ENCODE measurements at regions not wholly inside any gene's neighbourhood (a gene's known extent, or its start where the extent isn't known, plus 50 kb on each side); places are given as distances from the start of the nearest gene placed in this dataset.

DNA sequence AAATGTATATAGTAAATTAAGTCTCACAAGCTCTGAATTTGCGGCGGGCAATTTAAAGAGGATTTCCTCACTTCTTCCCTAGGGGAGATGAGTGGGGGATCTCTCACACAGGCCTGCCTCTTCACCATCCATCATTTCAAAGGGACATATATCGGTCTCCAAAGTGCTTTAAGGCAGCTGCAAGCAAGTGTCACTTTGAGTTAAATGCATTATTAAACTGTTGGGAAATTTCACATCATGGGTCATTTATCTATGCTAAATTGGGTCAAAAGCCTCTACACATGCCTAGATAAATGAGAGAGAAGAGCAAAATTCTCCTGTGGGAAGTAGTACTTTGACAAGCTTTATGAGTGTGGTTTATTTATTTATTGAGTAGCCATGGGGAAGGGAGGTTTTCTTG is 1106.1 kb upstream of the GOT2 start:
- TF ChIP-seq CTCF (IDR thresholded peaks at IDR 0.05; ENCODE audit: low read length): no peak
- TF ChIP-seq EZH2 (optimal IDR thresholded peaks at IDR 0.05; ENCODE audit: low read depth, low read length): no peak
